ENCODE measurements at regions not wholly inside any gene's neighbourhood (a gene's known extent, or its start where the extent isn't known, plus 50 kb on each side); places are given as distances from the start of the nearest gene placed in this dataset.
"Not testable (repeated sequence)": the region's sequence is repeated elsewhere in the genome, so short reads cannot be mapped to it uniquely, and the experiment has no call there.

DNA sequence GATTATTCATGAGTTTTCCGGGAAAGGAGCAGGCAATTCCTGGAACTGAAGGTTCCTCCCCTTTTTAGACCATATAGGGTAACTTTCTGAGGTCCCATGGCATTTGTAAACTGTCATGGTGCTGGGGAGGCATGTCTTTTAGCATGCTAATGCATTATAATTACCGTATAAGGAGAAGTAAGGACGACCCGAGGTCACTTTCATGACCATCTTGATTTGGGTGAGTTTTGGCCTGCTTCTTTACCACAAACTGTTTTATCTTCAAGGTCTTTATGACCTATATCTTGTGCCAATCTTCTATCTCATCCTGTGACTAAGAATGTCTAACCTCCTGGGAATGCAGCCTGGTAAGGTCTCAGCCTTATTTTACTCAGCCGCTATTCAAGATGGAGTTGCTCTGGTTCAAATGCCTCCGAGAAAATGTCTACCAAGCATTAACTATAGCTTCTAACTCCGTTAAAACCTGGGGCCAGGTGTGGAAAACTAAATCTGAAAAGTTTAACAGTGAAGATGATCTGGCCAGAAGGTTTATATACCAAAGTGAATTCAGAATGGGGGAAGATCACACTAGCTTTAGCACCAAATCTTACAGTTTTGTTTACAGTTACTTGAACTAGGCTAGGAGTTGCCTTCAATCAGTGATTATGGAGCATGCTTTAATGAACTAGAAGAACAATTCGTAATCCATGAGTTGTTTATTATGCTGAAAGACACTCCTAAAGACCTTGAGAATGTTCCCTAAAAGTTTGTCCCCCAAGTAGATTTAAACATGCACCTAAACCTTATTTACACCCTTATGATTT lies 80.0 kb upstream of the TOP1 start:
- POLR2A ChIA-PET, result no interaction called here
- ATAC-seq, result no peak
- Mint-ChIP-seq H3K36me3 (ENCODE audit: low read depth) (no peaks in the 10 kb centered on the region), H3K27ac (no peak overlapping the region), H3K4me3 (no peak overlapping the region), H3K4me1 (ENCODE audit: low read depth) (no peaks in the 10 kb centered on the region), H3K27me3 (ENCODE audit: low read depth) (peaks cover 16% of the 10 kb centered on the region), H3K9me3 (ENCODE audit: insufficient read depth) (no peaks in the 10 kb centered on the region)
- no peak for DNase-seq
- CTCF ChIA-PET, result interaction anchor here (0.6 to 2.2 kb wide), 2 partner anchors 41 to 208 kb away, joined by 3 to 7 read pairs; no protein-coding TSS in a partner anchor

DNA sequence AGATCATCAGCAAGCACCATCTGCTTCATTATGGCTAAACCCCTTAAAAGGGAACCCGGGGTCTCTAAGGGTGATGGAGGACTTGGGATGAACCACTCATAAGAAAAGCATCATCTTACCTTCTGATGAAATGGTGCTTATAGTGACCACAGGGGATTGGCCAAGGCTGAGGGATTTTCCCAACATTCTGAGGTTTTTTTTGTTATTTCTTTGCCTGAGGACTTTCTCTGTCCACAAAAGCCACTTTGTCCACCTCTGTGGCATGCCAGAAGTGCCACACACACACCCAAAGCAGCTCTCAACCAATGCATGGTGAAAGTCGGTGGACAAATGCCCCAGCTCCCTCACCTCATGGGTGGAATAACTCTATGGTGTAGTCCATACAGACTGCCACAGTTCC lies 79.3 kb upstream of the TOP1 start:
- Mint-ChIP-seq H3K4me1 (ENCODE audit: low read depth) (no peaks in the 10 kb centered on the region), H3K27ac (no peak overlapping the region), H3K36me3 (ENCODE audit: low read depth) (no peaks in the 10 kb centered on the region), H3K4me3 (no peak overlapping the region), H3K9me3 (ENCODE audit: insufficient read depth) (peaks cover 4% of the 10 kb centered on the region), H3K27me3 (ENCODE audit: low read depth) (peaks cover 17% of the 10 kb centered on the region)
- ATAC-seq (no peak), DNase-seq (no peak)
- ChIA-PET POLR2A (no interaction called here), CTCF (interaction anchor here (2.2 kb wide), 1 partner anchor 208 kb away, joined by 7 read pairs; no protein-coding TSS in a partner anchor)

DNA sequence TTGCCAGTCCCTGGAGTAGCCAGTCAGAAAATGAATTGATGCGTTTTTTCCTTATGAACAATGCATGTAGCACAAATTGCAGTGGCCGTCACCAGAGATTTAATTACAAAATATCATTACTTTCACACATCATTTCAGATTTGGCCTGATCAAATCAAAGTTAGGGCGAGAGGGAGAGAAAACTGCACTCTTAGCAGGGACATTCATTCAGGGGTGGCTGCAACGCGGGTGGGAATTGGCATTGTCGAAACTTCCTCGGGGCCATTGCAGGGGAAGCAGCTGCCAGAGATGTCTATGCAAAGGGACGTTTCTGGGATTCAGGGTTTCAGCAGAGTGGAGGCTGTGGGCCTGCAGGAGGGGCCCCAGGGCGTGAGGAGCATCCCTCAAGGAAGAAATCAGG lies 76.5 kb upstream of the TOP1 start:
- peaks cover 12% of the 10 kb centered on the region for H3K27me3 Mint-ChIP-seq (ENCODE audit: low read depth)
- no peak overlapping the region for H3K4me3 Mint-ChIP-seq
- no peak overlapping the region for H3K27ac Mint-ChIP-seq
- peaks cover 4% of the 10 kb centered on the region for H3K9me3 Mint-ChIP-seq (ENCODE audit: insufficient read depth)
- DNase-seq (no peak), ATAC-seq (no peak)
- no peaks in the 10 kb centered on the region for H3K36me3 Mint-ChIP-seq (ENCODE audit: low read depth)
- no peaks in the 10 kb centered on the region for H3K4me1 Mint-ChIP-seq (ENCODE audit: low read depth)
- ChIA-PET POLR2A (no interaction called here), CTCF (interaction anchor here (1.1 to 3.7 kb wide), 3 partner anchors 11 to 143 kb away, joined by 3 to 22 read pairs (median 4); no protein-coding TSS in a partner anchor)

DNA sequence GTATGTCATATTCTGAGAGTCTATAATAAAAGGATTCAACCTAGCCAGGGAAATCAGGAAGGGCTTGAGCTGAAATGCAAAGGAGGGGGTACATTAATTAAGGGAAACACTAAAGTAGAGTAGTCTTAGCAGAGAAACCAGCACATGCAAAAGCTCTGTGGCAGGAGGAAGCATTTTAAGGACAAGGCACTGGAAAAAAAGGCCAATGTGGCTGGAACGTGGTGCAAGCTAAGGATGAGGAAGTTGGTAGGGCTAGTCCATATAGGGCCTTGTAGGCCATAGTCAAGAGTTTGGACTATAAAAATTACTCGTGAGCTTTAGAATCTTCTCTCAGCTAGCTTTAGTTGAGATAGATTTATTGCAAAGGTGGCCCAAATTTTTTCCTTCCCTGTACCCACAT lies 75.2 kb upstream of the TOP1 start:
- Mint-ChIP-seq H3K36me3 (ENCODE audit: low read depth) (no peaks in the 10 kb centered on the region), H3K4me3 (no peak overlapping the region), H3K4me1 (ENCODE audit: low read depth) (no peaks in the 10 kb centered on the region), H3K27ac (no peak overlapping the region), H3K27me3 (ENCODE audit: low read depth) (peaks cover 16% of the 10 kb centered on the region), H3K9me3 (ENCODE audit: insufficient read depth) (peaks cover 4% of the 10 kb centered on the region)
- ChIA-PET POLR2A (interaction anchor here (0.7 kb wide), 1 partner anchor 212 kb away, joined by 3 read pairs; no protein-coding TSS in a partner anchor), CTCF (interaction anchor here (1.4 to 3.7 kb wide), 4 partner anchors 9 to 141 kb away, joined by 3 to 22 read pairs (median 4); no protein-coding TSS in a partner anchor)
- DNase-seq (no peak), ATAC-seq (no peak)

DNA sequence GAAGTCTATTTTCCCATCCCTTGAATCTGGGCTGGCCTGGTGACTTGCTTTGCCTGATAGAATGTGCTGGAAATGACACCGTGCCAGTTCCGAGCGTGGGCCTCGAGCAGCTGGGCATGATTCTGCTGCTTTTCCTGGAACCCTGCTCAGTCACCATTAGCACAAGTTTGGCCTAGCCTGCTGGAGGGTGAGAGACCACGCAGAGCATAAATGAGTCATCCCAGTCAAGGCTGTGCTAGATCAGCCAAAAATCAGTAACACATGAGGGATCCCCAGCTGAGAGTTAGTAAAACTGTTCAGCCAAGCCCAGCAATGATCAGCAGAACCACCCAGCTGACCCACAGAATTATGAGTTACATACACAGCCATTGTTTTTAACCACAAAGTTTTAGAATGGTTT lies 74.8 kb upstream of the TOP1 start:
- ATAC-seq, result no peak
- no peak for DNase-seq
- CTCF ChIA-PET, result interaction anchor here (1.7 to 3.7 kb wide), 3 partner anchors 9 to 141 kb away, joined by 3 to 22 read pairs (median 5); no protein-coding TSS in a partner anchor
- Mint-ChIP-seq H3K9me3 (ENCODE audit: insufficient read depth) (peaks cover 4% of the 10 kb centered on the region), H3K4me3 (no peak overlapping the region), H3K4me1 (ENCODE audit: low read depth) (no peaks in the 10 kb centered on the region), H3K36me3 (ENCODE audit: low read depth) (no peaks in the 10 kb centered on the region), H3K27me3 (ENCODE audit: low read depth) (peaks cover 18% of the 10 kb centered on the region), H3K27ac (no peak overlapping the region)
- POLR2A ChIA-PET, result no interaction called here

DNA sequence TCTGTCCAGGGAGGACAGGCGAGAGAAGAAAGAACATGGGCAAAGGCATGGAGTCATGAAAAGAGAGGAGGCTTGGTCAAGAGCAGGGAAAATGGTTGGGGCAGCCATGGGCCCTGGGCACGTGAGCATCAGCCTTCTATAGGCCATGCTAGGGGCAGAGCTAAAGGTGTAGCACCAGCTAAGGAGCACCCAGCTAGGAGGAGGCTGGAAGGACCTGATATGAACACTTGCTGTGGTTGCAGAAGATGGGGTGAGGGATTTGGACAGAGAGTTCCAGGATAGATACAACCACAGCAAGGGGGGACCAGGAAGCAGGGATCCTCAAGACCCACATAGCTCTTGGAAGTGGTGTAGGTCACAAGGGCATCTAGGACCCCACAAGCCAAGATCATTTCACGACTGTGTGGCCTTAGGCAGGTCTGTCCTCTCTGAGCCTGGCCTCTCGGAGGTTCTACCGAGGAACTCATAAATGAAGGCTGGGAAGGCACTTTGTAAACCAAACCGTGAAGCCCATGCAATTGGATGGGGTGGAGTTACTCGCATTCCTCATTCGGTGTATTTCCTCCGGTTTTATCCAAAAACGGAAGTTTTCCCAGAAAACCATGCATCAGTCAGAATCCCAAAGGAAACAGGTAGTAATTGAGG lies 74.0 kb upstream of the TOP1 start:
- Mint-ChIP-seq H3K9me3 (ENCODE audit: insufficient read depth) (peaks cover 4% of the 10 kb centered on the region), H3K4me3 (no peak overlapping the region), H3K36me3 (ENCODE audit: low read depth) (no peaks in the 10 kb centered on the region), H3K27me3 (ENCODE audit: low read depth) (peaks cover 19% of the 10 kb centered on the region), H3K4me1 (ENCODE audit: low read depth) (no peaks in the 10 kb centered on the region), H3K27ac (no peak overlapping the region)
- ChIA-PET CTCF (interaction anchor here (1.7 to 3.7 kb wide), 3 partner anchors 8 to 140 kb away, joined by 3 to 22 read pairs (median 5); no protein-coding TSS in a partner anchor), POLR2A (no interaction called here)
- DNase-seq, result no peak
- no peak for ATAC-seq

DNA sequence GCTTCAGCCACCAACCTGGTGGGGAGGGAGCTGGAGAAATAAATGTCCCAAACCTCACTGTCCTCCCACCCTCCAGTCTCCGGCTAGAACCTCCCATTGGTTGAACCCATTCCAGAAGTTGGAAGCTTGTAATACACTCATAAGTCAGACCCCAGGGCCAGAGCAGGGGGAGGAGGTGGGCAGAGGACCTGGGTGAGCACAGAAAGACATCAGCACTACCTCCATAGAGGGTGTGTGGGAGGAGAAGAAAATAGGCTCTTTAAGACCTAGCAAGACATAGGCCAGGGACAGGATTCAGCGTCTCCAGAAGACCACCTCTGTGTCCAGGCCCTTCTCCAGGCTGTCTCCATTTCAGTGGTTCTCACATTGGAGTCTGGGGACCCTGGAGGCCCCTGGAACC lies 73.3 kb upstream of the TOP1 start:
- no peak overlapping the region for H3K27ac Mint-ChIP-seq
- no peaks in the 10 kb centered on the region for H3K36me3 Mint-ChIP-seq (ENCODE audit: low read depth)
- CTCF ChIA-PET, result interaction anchor here (3.7 kb wide), 1 partner anchor 7 kb away, joined by 22 read pairs; no protein-coding TSS in a partner anchor
- H3K27me3 Mint-ChIP-seq (ENCODE audit: low read depth), result peaks cover 19% of the 10 kb centered on the region
- peaks cover 4% of the 10 kb centered on the region for H3K9me3 Mint-ChIP-seq (ENCODE audit: insufficient read depth)
- H3K4me1 Mint-ChIP-seq (ENCODE audit: low read depth), result no peaks in the 10 kb centered on the region
- DNase-seq (no peak), ATAC-seq (no peak)
- POLR2A ChIA-PET, result no interaction called here
- H3K4me3 Mint-ChIP-seq, result no peak overlapping the region

DNA sequence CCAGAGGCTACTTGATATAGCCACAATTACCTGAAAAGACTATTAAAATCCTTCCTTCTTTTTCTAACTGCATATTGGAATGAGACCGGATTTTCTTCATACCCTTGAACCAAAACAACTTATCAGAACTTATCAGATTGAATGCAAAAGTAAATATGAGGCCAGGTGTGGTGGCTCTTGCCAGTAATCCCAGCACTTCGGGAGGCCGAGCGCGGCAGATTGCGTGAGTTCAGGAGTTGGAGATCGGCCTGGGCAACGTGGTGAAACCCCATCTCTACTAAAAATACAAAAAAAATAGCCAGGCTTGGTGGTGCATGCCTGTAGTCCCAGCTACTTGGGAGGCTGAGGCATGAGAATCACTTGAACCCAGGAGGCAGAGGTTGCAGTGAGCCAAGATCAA lies 72.8 kb upstream of the TOP1 start:
- H3K9me3 Mint-ChIP-seq (ENCODE audit: insufficient read depth); DNase-seq; H3K4me3 Mint-ChIP-seq; H3K27ac Mint-ChIP-seq; ATAC-seq; POLR2A ChIA-PET; H3K36me3 Mint-ChIP-seq (ENCODE audit: low read depth); H3K4me1 Mint-ChIP-seq (ENCODE audit: low read depth): not testable (repeated sequence)
- H3K27me3 Mint-ChIP-seq (ENCODE audit: low read depth), result peaks cover 17% of the 10 kb centered on the region
- CTCF ChIA-PET, result interaction anchor here (1.4 to 2.3 kb wide), 2 partner anchors 214 to 217 kb away, joined by 3 to 9 read pairs; no protein-coding TSS in a partner anchor

DNA sequence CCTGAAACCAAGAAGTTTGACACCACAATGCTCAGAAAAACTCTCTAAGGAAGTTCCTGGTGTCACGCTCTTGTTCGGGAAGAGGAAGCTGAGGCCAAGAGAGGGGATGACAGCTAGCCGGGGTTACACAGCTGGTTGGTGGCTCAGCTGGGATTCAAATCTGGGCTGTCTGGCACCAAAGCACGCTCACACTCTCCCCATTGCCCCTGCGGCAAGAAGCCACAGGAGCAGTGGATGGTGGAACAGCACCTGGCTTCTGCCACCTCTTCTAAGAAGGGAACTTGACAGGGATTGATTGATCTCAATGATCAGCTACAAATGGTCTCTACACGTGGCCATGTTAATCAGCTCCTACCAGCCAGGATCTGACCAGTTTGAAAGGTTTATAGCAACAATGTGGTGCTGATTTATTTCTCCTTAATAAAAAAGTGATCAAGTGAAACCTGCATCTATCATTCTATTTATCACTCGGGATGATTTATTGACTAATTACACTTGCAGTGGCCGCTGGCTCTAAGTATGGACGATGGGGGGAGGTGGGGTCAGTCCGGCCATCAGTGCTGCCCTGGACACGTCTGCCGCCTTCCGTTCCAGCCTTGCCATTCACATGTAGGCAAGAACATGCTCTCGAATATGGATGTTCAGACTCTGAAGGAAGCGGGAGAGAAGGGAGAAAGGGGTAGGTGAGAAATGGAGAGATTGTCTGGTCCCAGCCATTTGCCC lies 71.9 kb upstream of the TOP1 start:
- ChIA-PET POLR2A (no interaction called here), CTCF (interaction anchor here (1.4 to 2.3 kb wide), 2 partner anchors 215 to 218 kb away, joined by 3 to 9 read pairs; no protein-coding TSS in a partner anchor)
- ATAC-seq (no peak), DNase-seq (peak; percentile 10)
- Mint-ChIP-seq H3K27me3 (ENCODE audit: low read depth) (peaks cover 15% of the 10 kb centered on the region), H3K4me3 (no peak overlapping the region), H3K4me1 (ENCODE audit: low read depth) (peaks cover 8% of the 10 kb centered on the region), H3K9me3 (ENCODE audit: insufficient read depth) (peaks cover 4% of the 10 kb centered on the region), H3K36me3 (ENCODE audit: low read depth) (no peaks in the 10 kb centered on the region), H3K27ac (no peak overlapping the region)

DNA sequence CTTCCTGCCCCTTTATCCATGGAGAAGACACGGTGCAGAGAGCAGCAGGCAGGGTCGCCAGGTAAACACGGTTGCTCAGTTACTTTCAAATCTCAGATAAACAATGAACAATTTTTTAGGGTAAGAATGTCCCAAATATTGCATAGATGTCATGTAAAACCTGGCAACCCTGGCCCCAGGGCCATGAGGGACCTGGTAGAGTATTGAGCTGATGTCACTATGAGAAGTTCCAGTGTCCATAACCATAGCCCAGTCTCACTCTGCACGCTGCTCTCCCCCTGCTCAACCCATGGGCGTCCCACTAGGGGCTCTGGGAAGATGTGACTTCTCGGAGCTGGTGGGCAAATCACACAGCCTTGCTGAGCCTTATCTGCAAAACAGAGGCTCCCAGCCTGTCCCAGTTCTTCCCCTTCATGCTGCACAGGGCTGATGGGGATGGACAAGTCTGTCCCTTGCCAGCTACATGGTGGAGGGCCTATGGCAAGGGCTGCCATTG lies 71.3 kb upstream of the TOP1 start:
- no peak overlapping the region for H3K4me3 Mint-ChIP-seq
- DNase-seq (peak; percentile 15), ATAC-seq (no peak)
- no peak overlapping the region for H3K27ac Mint-ChIP-seq
- no peaks in the 10 kb centered on the region for H3K36me3 Mint-ChIP-seq (ENCODE audit: low read depth)
- H3K4me1 Mint-ChIP-seq (ENCODE audit: low read depth), result peaks cover 14% of the 10 kb centered on the region
- H3K9me3 Mint-ChIP-seq (ENCODE audit: insufficient read depth), result peaks cover 4% of the 10 kb centered on the region
- POLR2A ChIA-PET, result no interaction called here
- H3K27me3 Mint-ChIP-seq (ENCODE audit: low read depth), result peaks cover 15% of the 10 kb centered on the region
- CTCF ChIA-PET, result interaction anchor here (2.3 kb wide), 1 partner anchor 216 kb away, joined by 9 read pairs; no protein-coding TSS in a partner anchor

DNA sequence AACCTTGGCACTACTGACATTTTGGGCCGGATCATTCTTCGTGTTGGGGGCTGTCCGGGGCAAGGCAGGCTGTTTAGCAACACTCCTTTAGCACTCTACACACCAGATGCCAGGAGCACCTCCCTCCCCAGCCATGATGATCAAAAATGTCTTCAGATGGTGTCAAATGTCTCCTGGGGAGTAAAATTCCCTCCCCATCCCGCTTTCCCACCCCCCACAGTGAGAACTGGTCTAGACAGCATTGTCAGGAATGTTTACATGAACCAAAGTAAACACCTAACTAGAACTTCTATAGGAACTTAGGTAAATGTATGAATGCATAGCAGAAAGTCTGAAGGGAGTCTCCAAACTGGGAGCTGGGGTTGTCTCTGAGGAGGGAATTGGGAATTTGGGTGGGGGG lies 70.0 kb upstream of the TOP1 start:
- H3K9me3 Mint-ChIP-seq (ENCODE audit: insufficient read depth), result peaks cover 4% of the 10 kb centered on the region
- H3K27me3 Mint-ChIP-seq (ENCODE audit: low read depth), result peaks cover 15% of the 10 kb centered on the region
- ATAC-seq, result no peak
- no peak overlapping the region for H3K27ac Mint-ChIP-seq
- DNase-seq, result peak; percentile 14
- H3K36me3 Mint-ChIP-seq (ENCODE audit: low read depth), result no peaks in the 10 kb centered on the region
- peaks cover 21% of the 10 kb centered on the region for H3K4me1 Mint-ChIP-seq (ENCODE audit: low read depth)
- ChIA-PET CTCF (no interaction called here), POLR2A (no interaction called here)
- H3K4me3 Mint-ChIP-seq, result no peak overlapping the region
